NCI-H345 treated with DMSO at 0.1 percent for 48 hours (cell line): ENCODE measurements at regions not wholly inside any gene's neighbourhood (a gene's known extent, or its start where the extent isn't known, plus 50 kb on each side); places are given as distances from the start of the nearest gene placed in this dataset.
"Not testable (repeated sequence)": the region's sequence is repeated elsewhere in the genome, so short reads cannot be mapped to it uniquely, and the experiment has no call there.

Experiments used
- DNase-seq: peaks from one replicate; lab custom pipeline; 2025; ENCODE audit not compliant: unreplicated experiment; lab: John Stamatoyannopoulos, UW

DNA sequence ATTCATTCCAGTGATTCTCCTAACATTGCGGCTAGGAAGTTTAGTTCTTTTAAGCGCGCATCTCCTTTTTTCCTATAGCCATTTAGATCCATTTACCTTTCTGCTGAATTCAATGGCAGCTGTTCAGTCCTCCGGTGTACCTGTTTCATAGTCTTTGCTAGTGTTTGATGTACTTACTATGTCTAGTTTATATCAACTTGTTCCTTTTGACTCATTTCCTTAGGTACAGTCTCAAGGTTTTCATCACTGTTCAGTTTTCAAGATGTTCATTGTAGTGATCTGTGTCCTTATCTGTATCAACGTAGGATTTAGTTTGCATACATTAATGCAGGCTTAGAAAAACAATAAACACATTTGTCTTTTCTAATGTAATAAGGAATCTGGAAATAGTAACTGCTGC, 59.0 kb upstream of the MBNL1 start:
- no peak for DNase-seq

DNA sequence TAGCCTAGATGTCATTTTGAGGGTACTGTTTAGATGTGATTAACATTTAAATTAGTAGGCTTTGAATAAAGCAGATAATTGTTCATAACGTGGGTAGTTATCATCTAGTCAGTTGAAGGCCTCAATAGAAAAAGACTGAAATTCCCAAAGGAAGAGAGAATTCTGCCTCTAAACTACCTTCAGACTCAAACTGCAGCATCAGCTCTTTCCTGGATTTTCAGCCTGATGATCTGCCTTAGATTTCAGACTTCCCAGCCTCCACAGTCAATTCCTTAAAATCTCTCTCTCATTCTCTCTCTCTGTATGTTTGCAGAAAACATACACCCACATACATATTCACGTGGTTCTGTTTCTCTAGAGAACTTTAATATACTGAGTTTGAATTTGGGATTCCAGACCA, 58.0 kb upstream of the MBNL1 start:
- DNase-seq, result no peak

DNA sequence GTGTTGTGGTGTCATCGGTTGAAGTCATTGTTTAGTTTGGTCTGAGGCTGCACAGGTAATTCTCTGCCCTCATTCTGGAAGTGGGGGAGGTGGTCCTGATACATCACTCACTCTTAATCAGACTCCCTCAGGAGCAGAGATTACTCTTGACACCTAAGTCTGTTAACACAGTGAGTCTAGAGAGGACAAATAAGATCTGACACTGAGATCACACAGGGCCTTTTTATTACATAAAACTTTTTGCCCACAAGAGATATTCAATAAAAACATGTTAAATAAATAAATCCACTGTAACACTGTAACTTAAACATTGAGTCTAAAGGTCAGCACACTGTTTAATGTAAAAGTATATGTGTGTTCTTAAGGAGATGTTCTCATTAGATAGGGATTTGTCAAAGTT, 57.1 kb upstream of the MBNL1 start:
- DNase-seq, result no peak

DNA sequence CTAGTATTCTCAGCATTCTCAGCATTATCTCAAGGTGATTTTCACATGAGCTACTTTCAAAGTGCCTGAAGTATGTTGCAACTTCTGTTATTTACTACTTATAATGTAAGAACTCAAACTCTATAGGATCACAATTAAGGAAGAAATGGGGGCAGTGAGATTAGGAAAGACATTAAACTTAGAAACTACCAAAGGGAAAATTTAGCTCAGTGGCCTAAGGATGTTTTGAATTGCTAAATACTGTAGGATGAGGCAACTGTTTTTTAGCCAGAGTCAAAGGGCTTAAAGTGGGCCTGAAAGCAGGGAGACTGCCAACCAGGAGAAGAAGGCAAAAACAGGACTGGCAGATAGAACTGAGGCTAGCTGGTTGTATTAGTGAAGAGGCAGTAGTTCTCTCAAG, 55.5 kb upstream of the MBNL1 start:
- no peak for DNase-seq

DNA sequence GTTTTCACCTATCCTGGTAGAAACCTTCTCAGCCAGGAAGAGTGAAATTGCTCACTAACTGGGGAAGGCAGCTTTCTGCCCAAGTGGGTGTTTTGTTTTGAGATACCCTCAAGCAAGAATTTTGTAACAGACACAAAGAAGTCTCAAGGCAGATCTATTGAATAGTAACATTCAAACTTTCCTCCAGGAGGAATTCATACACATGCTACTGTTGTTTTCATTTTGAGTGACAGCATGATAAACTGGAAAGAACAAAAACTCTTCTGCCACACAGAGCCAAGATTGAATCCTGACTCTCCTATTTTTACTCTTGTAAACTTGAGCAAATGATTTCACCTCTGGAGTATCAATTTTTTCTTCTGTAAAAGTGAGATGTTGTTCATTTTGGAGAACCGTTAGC, 54.8 kb upstream of the MBNL1 start:
- no peak for DNase-seq

DNA sequence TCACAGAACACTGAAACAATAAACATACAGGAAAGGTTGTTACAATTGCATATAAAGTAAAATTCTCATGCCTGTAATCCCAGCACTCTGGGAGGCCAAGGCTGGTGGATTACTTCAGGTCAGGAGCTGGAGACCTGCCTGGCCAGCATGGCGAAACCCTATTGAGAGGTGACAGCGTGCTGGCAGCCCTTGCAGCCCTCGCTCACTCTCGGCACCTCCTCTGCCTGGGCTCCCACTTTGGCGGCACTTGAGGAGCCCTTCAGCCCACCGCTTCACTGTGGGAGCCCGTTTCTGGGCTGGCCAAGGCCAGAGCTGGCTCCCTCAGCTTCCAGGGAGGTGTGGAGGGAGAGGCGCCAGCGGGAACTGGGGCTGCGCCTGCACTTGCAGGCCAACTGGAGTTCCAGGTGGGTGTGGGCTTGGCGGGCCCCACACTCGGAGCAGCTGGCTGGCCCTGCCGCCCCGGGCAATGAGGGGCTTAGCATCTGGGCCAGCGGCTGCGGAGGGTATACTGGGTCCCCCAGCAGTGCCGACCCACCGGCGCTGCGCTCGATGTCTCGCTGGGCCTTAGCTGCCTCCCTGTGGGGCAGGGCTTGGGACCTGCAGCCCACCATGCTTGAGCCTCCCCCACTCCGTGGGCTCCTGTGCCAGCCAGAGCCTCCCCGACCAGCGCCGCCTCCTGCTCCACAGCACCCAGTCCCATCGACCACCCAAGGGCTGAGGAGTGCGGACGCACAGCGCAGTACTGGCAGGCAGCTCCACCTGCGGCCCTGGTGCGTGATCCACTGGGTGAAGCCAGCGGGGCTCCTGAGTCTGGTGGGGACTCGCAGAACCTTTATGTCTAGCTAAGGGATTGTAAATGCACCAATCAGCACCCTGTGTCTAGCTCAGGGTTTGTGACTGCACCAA, 51.5 kb upstream of the MBNL1 start:
- DNase-seq, result not testable (repeated sequence)

DNA sequence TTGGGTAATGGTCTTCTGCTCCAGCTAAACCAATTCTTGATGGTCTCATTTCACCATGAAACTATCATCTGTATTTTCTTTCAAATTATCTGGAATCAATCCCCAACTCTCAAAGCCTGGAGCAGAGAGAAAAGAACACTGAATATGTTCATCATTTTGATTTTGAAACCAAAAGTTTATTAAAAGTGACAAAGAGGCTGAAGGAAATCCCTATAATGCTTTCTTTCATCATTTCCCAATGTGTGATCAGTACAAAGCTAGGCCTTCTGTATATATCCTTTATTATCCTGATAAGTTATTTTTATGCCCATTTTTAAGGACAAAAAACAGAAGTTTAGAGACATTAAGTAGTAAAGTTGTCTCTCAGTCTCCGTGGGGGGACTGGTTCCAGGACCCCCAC, 50.1 kb upstream of the MBNL1 start:
- no peak for DNase-seq
